ENCODE measurements at regions not wholly inside any gene's neighbourhood (a gene's known extent, or its start where the extent isn't known, plus 50 kb on each side); places are given as distances from the start of the nearest gene placed in this dataset.

DNA sequence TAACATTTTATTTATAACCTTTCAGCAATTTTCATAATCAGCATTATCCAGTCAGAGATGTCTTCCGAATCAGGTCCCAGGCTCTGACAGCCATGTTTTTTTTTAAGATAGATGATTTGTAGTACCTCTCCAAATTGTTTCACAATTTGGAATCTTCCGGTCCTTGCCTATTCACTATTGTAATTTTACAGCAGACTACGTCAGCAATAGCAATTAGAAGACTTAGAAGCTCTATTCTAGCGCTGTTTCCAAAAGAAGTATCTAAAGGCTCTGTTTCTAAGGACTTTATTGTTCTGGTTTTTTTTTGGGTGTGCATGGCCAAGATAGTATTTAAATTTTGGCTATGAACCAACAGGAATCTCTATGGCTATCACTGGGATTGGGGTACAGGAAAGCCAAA, 94.6 kb upstream of the PELI1 start:
- TF ChIP-seq, protein P1, sequence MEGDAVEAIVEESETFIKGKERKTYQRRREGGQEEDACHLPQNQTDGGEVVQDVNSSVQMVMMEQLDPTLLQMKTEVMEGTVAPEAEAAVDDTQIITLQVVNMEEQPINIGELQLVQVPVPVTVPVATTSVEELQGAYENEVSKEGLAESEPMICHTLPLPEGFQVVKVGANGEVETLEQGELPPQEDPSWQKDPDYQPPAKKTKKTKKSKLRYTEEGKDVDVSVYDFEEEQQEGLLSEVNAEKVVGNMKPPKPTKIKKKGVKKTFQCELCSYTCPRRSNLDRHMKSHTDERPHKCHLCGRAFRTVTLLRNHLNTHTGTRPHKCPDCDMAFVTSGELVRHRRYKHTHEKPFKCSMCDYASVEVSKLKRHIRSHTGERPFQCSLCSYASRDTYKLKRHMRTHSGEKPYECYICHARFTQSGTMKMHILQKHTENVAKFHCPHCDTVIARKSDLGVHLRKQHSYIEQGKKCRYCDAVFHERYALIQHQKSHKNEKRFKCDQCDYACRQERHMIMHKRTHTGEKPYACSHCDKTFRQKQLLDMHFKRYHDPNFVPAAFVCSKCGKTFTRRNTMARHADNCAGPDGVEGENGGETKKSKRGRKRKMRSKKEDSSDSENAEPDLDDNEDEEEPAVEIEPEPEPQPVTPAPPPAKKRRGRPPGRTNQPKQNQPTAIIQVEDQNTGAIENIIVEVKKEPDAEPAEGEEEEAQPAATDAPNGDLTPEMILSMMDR (IDR thresholded peaks at IDR 0.05; ENCODE audit: poor library complexity): no peak
- TF ChIP-seq EZH2 (IDR thresholded peaks at IDR 0.05; ENCODE audit: borderline replicate concordance) (no peak), EZH2phosphoT487 (IDR thresholded peaks at IDR 0.05; ENCODE audit: low read depth, severe bottlenecking, unreplicated experiment) (no peak)
